Esophagus squamous epithelium (tissue), 5 donors: ENCODE measurements at regions not wholly inside any gene's neighbourhood (a gene's known extent, or its start where the extent isn't known, plus 50 kb on each side); places are given as distances from the start of the nearest gene placed in this dataset.

ENCODE experiments used
- DNase-seq: peaks from one replicate; lab custom pipeline; 2025; lab: John Stamatoyannopoulos, UW
- H3K27ac ChIP-seq, 4 donors: fragments of 200-600 bp; sonication (generic); one replicate each; pipeline ENCODE4 v1.5.1; 2016 to 2019; ENCODE audit warnings: mild to moderate bottlenecking in 1 of 4
- H3K27me3 ChIP-seq, 4 donors: fragments of 200-600 bp; sonication (generic); 1 replicate in 3 of 4; 2 replicates in 1 of 4; pipeline versions ENCODE4 v1.5.1 to v1.6.0; 2017 to 2021; ENCODE audit warnings: antibody characterized with exemption in 1 of 4
- H3K36me3 ChIP-seq, 3 donors: fragments of 200-600 bp; sonication (generic); one replicate each; pipeline ENCODE4 v1.5.1; 2016 to 2019
- H3K4me1 ChIP-seq, 3 donors: fragments of 200-600 bp; sonication (generic); one replicate each; pipeline ENCODE4 v1.5.1; 2017 to 2019
- H3K4me3 ChIP-seq, 4 donors: fragments of 200-600 bp; sonication (generic); 1 replicate in 3 of 4; 2 replicates in 1 of 4; pipeline ENCODE4 v1.5.1; 2016 to 2019; ENCODE audit warnings: mild to moderate bottlenecking in 2 of 4, moderate library complexity in 1 of 4
- H3K9me3 ChIP-seq, 3 donors: fragments of 200-600 bp; sonication (generic); one replicate each; pipeline ENCODE4 v1.5.1; 2016 to 2019
- POLR2A ChIP-seq, 4 donors: fragments of 450-650 bp; IDR thresholded peaks; one replicate each; pipeline ENCODE4 v1.6.1; 2017; ENCODE audit warnings: antibody characterized with exemption in 4 of 4, mild to moderate bottlenecking in 4 of 4, moderate library complexity in 3 of 4
- WGBS, 2 donors: methylation state at CpG; one replicate each; pipeline ENCODE4 v1.1.5; 2018; 5-methylcytosine and 5-hydroxymethylcytosine counted together
- intact Hi-C: fragments of 100-400 bp; cut with DNase I; formaldehyde crosslinking; loops from one replicate; pipeline ENCODE4 v1.15.0; 2022
- TF ChIP-seq, protein P1 (sequence below), 6 experiments: fragments of 450-650 bp in 4 of 6; fragments of 200-600 bp in 2 of 6; sonication (generic) in 2 of 6; IDR thresholded peaks; one replicate each; pipeline ENCODE4 v1.5.1; 2016 to 2019; ENCODE audit warnings: antibody characterized with exemption in 6 of 6, mild to moderate bottlenecking in 4 of 6, moderate library complexity in 4 of 6
- donor health status: DM: yes; HTN: yes; CAD: no.

DNA sequence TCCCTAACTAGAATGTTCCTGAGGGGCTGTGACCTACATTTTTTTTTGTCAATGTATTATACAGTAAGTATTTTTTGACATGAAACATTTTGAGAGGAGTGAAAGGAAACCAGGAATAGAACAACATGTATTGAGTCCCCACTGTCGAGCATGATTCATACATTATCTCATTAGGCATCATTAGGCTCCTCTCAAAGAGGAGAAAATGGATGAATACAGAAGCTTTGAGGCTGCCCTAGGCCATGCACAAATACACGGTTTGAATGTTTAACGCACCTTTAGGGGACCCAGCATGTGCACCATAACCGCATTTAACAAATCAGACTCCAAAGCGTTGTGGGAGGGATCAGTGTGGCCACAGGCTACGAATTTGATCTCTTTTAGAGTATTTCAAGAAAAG, 87.8 kb downstream of the TBXT start:
- no peak for DNase-seq
- WGBS, 2 donors: 75 to 78% methylated on average over 6 of the region's 6 CpGs
- intact Hi-C loops: no loop called here
- Histone ChIP-seq H3K4me1 (no peaks in the 10 kb centered on the region), H3K36me3 (no peaks in the 10 kb centered on the region), H3K27ac (no peak overlapping the region), H3K9me3 (no peaks in the 10 kb centered on the region), H3K4me3 (no peak overlapping the region), H3K27me3 (peaks cover 0 to 6% (median 0%) of the 10 kb centered on the region in 4 donors)
- no peak for TF ChIP-seq POLR2A (IDR thresholded peaks at IDR 0.05)
- TF ChIP-seq, protein P1, sequence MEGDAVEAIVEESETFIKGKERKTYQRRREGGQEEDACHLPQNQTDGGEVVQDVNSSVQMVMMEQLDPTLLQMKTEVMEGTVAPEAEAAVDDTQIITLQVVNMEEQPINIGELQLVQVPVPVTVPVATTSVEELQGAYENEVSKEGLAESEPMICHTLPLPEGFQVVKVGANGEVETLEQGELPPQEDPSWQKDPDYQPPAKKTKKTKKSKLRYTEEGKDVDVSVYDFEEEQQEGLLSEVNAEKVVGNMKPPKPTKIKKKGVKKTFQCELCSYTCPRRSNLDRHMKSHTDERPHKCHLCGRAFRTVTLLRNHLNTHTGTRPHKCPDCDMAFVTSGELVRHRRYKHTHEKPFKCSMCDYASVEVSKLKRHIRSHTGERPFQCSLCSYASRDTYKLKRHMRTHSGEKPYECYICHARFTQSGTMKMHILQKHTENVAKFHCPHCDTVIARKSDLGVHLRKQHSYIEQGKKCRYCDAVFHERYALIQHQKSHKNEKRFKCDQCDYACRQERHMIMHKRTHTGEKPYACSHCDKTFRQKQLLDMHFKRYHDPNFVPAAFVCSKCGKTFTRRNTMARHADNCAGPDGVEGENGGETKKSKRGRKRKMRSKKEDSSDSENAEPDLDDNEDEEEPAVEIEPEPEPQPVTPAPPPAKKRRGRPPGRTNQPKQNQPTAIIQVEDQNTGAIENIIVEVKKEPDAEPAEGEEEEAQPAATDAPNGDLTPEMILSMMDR (IDR thresholded peaks at IDR 0.05): no peak

GRCh38 chr6:166078294-166078693, 89.4 kb downstream of the TBXT start:
- H3K27me3 ChIP-seq: peaks cover 0 to 11% (median 0%) of the 10 kb centered on the region in 4 donors
- no peak overlapping the region for H3K27ac ChIP-seq
- WGBS, 2 donors: 32 to 47% methylated on average over 3 of the region's 3 CpGs
- no peaks in the 10 kb centered on the region for H3K36me3 ChIP-seq
- intact Hi-C loops: no loop called here
- no peak overlapping the region for H3K4me3 ChIP-seq
- no peaks in the 10 kb centered on the region for H3K4me1 ChIP-seq
- no peak for DNase-seq
- no peaks in the 10 kb centered on the region for H3K9me3 ChIP-seq
- TF ChIP-seq, protein P1 (IDR thresholded peaks at IDR 0.05): no peak

- Histone ChIP-seq H3K4me1 (no peaks in the 10 kb centered on the region), H3K27me3 (peaks cover 0 to 11% (median 0%) of the 10 kb centered on the region in 4 donors), H3K27ac (no peak overlapping the region), H3K9me3 (no peaks in the 10 kb centered on the region), H3K4me3 (no peak overlapping the region), H3K36me3 (no peaks in the 10 kb centered on the region)
- TF ChIP-seq POLR2A (IDR thresholded peaks at IDR 0.05): no peak
- TF ChIP-seq, protein P1 (IDR thresholded peaks at IDR 0.05): no peak
- no peak for DNase-seq
- 43 to 75% methylated on average over 1 to 2 of the region's 4 CpGs for WGBS, 2 donors
- intact Hi-C loops: no loop called here
Observed at GRCh38 chr6:166076625-166077024, 91.0 kb downstream of the TBXT start.

DNA sequence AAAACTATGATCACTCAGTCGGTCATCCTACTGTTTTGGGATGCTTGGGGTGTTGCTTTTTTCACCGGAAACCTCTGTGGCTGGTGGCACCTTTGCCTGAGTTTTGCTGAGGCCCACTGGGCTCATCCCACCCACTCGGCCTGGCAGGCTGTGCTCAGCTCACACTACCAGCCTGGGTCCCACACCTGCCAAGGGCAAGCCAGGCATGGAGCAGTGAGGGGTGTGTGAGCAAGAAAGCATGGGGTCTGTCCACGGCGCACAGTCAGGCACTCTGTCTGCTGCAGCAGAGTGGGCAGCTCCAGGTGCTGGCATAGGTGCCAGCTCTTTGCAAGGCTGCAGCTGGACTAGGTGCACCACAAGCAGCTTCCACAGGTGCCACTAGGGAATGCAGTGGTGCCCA, 91.7 kb downstream of the TBXT start:
- TF ChIP-seq, protein P1 (IDR thresholded peaks at IDR 0.05): no peak
- TF ChIP-seq POLR2A (IDR thresholded peaks at IDR 0.05): no peak
- Histone ChIP-seq H3K36me3 (no peaks in the 10 kb centered on the region), H3K27ac (no peak overlapping the region), H3K4me1 (no peaks in the 10 kb centered on the region), H3K27me3 (peaks cover 0 to 11% (median 0%) of the 10 kb centered on the region in 4 donors), H3K9me3 (no peaks in the 10 kb centered on the region), H3K4me3 (no peak overlapping the region)
- 86 to 87% methylated on average over 2 to 4 of the region's 5 CpGs for WGBS, 2 donors
- DNase-seq: no peak
- intact Hi-C loops: no loop called here

GRCh38 chr6:166075186-166075585, 92.5 kb downstream of the TBXT start:
- no peaks in the 10 kb centered on the region for H3K36me3 ChIP-seq
- intact Hi-C loops: no loop called here
- no peak for DNase-seq
- H3K4me3 ChIP-seq: no peak overlapping the region
- H3K9me3 ChIP-seq: no peaks in the 10 kb centered on the region
- no peaks in the 10 kb centered on the region for H3K4me1 ChIP-seq
- TF ChIP-seq POLR2A (IDR thresholded peaks at IDR 0.05): no peak
- H3K27me3 ChIP-seq: peaks cover 0 to 11% (median 0%) of the 10 kb centered on the region in 4 donors
- H3K27ac ChIP-seq: no peak overlapping the region
- 65 to 77% methylated on average over 2 of the region's 2 CpGs for WGBS, 2 donors

DNA sequence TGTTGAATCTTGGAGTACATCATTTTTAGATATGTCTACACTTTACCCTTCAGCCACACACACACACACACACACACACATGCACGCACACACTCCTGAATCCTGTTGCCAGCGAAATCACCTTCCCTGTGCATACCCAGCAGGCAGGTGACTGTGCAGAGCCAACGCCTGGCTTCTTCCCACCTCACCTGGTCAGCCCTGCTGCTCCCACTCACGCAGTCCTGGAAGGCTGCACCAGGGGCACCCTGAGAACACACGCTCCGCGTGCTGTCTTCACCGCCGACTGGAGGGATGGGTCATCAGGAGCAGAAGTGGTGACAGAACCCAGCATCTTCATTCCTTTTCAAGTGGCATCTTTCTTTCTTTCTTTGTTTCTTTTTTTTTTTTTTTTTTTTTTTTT, 94.6 kb downstream of the TBXT start:
- no peaks in the 10 kb centered on the region for H3K9me3 ChIP-seq
- no peak overlapping the region for H3K4me3 ChIP-seq
- DNase-seq: no peak
- intact Hi-C loops: no loop called here
- peaks cover 0 to 11% (median 0%) of the 10 kb centered on the region in 4 donors for H3K27me3 ChIP-seq
- H3K27ac ChIP-seq: no peak overlapping the region
- H3K4me1 ChIP-seq: no peaks in the 10 kb centered on the region
- TF ChIP-seq, protein P1 (IDR thresholded peaks at IDR 0.05): no peak
- TF ChIP-seq POLR2A (IDR thresholded peaks at IDR 0.05): no peak
- no peaks in the 10 kb centered on the region for H3K36me3 ChIP-seq
- WGBS, 2 donors: 85 to 89% methylated on average over 9 of the region's 9 CpGs
